ENCODE measurements at regions not wholly inside any gene's neighbourhood (a gene's known extent, or its start where the extent isn't known, plus 50 kb on each side); places are given as distances from the start of the nearest gene placed in this dataset.
"Not testable (repeated sequence)": the region's sequence is repeated elsewhere in the genome, so short reads cannot be mapped to it uniquely, and the experiment has no call there.

DNA sequence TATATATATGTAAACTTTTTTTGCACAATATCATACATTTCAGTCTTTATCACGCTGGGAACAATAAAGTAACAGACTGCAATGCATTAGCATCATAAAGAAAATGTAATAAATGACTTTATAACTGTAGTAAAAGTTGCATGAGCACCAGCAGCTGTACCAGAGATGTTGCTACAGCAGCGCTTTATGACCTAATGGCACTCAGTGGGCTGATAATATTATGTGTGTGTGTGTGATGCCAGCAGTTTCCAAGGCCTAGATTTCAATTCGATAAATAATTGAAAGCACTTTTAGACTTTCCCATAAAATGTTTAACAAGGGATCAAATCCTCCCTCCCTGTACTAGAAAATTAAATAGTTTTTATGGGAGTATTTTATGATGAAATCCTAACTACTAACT lies 367.6 kb upstream of the AGA start:
- no peak for DNase-seq

DNA sequence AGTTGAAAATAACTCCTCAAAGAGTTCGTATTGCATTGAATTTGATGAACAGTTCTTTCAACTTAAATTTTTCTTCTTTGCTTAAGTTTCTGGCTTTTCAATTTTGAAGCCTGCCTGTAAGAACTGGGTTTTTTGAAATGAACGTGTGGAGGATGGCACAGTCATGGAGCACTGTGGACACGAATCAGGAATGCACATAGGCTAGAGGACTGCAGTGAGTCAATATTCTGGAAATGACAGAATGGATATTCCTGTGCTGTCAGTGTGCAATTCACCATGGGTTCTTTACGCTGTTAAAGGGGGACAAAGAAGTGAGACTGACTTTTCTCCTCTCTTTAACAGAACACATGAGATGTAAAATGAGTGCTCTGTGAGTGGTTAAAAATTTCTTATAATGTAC lies 368.0 kb upstream of the AGA start:
- no peak for DNase-seq

DNA sequence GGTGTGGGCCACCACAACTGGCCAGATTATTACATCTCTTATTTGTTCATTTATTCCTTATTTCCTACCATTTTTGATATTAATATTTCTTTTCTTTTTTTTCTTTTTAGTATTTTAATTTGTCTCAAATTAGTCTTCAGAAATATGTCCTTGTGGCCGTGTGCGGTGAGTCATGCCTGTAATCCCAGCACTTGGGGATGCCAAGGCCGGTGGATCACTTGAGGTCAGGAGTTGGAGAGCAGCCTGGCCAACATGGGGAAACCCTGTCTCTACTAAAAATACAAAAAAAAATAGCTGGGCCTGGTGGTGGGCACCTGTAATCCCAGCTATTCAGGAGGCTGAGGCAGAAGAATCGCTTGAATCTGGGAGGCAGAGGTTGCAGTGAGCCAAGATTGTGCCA lies 376.2 kb upstream of the AGA start:
- not testable (repeated sequence) for DNase-seq

DNA sequence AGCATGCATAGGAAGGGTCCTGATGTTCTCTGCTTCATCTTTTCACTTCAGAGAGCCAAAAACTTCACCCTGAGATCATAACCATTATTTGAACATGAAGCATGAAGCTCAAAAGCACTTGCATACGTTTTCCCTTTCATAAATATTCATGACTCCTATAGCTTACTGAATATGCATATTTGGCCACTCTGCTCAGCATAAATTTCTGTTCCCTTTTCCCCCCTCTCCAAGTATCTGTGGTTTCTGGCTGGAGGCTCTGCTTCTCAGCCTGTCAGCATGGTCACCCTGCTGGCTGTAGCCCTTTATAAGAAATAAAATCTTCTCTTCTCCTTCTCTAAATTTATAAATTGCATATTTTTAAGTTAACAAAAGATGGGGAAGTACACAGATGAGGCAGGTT lies 384.7 kb upstream of the AGA start:
- DNase-seq: no peak

DNA sequence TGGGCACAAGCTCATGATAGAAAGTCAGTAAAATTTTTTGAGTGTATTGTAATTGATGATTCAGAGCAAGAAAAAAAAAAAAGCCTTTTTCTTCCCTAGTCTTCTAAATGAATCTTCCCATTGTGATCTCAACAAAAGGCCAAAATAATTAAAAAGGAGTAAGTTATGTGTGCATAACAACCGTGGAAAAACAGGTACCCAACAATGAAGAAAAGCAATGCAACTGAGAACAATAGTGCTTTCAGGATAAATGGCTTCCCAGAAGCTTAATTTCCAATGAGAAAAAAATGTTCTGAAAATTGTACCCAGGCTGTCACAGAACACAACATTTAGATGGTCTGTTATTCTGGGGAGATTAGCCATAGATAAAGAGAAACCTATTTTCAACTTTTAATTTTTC lies 399.0 kb upstream of the AGA start:
- DNase-seq: no peak

DNA sequence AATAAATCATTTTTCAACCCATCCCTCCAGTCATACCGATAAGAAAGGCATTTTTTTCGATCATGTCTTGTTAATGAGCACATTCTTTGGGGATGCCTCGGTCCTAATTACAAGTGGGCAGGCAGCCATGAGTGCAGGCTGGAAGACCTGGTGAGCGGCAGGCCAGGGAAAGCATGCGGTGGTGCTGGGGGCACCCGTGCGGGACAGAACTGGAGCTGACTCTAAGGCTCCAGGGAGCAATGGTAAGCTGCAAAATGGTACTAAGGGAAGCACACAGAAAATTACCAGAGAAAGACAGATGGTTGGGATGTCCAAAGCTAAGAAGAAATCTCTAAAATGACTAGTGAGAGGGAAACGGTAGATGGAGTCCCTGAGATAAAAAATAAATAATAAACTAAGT lies 411.0 kb upstream of the AGA start:
- no peak for DNase-seq

DNA sequence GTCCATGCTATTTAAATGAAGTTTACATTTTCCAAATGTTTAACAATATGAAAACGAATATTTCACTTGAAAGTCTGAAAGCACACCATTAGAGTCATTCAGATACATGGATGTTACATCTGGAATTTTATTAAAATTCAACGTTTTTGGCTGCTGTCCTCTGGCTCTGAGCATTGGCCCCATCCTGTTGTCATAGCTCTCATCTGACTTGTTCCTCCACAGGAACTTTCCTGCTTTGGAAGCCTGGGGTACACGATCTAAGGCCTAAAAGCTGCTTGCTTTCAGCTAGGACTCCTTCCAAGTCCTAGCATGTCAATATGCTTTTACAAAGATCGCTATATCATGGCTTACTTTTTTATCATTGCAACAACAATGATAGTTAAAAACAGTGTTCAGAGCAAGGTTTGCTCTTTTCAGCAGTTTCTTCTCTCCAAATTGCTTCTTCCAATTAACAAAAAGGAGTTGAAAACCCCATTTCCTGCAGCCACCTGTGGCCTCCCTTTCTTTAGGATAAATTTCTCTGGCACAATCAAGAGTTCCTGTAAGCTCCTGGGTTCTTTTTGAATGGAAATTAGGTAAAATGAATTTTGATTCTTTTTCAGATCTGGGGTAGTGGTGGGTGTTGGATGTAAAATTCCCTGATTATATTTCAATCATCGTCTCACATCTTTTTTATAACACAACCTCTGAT lies 413.4 kb upstream of the AGA start:
- no peak for DNase-seq

DNA sequence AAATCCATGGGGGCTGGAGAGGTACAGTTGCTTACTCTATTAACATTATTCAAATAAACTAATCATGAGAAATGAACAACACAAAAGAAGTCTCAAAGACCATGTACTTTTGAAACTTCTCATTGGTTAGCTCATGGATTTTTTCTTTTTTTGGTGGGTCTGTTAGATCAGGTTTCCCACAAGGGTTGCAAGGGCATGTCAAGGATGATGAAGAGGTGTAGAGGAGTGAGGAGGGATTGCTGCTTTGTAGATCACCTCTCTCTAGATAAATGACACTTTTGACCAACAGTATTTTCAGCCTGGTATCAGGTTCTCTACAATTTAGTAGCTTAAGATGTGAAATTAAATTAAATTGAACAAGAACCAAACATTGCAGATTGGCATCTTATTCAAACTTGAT lies 417.9 kb upstream of the AGA start:
- DNase-seq: no peak

DNA sequence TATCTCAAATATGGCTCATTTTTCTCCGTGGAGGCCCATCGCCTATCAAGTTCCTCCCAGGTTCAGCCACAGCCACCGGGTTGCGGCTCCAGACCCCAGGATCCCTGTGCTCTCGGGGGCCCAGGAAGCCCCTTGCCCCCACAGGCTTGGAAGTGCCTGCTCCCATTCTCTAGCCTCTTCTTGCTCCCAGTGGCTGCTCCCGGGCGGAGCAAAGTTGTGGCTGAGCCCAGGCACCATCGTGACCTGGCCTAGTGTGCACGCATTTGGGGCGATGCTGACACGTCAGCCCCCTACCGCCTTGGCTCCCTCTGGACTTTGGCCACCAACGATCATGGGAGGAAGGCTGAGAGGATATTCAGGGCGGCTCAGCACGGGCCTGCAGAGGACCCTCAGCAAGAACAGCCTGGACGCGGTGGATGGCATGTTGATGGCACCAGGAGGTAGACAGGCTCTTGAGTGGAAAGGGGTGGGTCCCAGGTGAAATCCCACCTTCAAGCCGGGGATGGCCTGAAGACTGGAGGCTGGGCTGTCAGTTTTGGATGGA lies 419.4 kb upstream of the AGA start:
- no peak for DNase-seq

DNA sequence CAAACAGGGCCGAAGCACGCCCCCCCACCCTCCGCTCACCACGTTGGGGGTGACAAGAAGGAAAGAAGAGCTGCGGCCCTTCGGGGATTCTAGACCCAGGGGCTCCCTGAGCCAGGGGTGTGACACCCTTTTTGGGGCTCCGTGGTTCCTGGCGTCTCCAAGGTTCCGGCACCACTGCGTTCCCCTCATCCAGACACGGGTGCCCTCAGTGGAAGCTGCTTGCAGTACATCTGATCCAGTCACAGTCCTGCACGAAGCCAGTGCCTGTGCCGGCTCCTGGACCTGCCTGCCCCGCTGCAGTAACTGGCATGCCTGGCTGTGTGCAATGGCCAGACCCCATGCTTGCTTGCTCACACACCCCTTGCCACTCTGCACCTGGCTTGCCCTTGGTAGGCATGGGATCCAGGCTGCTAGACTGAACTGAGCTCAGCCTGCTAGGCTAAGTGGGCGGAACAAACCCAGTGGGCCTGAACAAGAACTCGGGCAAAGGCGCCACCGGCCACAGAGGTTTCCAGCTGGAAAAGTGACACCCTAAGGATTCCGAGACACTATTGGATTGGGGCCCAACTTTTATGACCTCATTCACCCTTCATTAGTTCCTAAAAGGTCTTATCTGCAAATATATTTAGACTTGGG lies 420.4 kb upstream of the AGA start:
- no peak for DNase-seq

DNA sequence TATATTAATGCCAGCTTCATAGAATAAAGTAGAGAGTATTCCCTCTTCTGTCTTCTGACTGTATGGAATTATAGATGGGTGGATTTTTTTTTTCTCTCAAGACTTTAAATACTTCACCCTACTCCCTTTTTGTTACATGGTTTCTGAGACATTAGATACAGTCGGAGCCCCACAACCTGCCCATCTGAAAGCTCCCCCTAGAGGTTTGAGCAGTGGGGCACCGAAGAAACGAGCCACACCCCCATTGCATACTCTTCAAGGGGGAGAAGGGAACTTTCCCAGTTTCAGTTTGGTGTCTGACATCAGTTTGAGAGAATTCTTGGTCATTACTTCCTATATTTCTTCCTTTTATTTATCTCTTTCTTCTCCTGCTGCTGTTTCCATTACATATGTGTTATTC lies 437.6 kb upstream of the AGA start:
- no peak for DNase-seq

DNA sequence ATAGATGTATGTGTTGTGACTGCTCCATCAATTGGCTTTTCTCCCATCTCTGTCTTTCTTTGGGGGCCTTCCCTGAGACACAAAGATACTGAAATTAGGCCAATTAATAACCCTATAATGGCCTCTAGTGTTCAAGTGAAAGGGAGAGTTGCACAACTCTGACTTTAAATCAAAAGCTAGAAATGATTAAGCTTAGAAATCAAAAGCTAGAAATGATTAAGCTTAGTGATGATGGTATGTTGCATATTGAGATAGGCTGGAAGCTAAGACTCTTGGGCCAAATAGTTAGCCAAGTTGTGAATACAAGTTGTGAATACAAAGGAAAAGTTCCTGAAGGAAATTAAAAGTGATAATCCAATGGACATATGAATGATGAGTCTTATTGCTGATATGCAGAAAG lies 452.9 kb upstream of the AGA start:
- no peak for DNase-seq

DNA sequence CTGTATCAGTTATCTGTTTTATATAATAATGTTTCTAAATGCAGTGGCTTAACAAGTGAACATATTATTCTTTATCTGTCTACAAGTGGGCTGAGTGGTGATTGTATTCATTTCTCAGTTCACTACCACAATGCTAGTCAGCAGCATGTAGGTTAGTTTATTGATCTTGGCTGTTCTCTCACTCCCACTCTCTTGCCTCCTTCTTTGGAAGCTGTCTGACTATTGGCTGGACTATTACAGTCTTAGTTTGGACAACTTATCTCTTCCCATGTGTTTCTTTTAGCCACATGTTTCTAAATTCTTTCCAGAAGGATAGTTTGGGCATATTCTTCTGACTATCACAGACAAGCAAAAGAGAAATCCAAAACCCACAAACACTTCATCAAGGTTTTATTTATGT lies 459.5 kb upstream of the AGA start:
- no peak for DNase-seq

DNA sequence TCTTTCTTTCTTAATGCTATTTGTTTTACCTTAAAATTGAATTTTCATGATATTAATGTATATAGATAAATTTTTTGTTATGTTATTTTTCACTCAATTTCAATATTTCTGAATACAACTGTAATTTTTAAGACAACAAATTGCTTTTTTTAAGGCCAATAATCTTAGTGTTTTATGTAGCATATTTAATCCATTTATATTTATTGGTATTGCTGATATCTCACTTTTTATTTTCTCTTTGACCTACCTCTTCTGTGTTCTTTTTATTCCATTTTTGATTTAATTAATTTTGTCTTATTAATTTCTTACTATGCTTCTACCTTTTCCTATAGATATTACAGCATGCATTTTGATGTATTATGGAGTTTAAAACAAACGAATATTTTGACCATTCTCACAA lies 460.1 kb upstream of the AGA start:
- DNase-seq: no peak

DNA sequence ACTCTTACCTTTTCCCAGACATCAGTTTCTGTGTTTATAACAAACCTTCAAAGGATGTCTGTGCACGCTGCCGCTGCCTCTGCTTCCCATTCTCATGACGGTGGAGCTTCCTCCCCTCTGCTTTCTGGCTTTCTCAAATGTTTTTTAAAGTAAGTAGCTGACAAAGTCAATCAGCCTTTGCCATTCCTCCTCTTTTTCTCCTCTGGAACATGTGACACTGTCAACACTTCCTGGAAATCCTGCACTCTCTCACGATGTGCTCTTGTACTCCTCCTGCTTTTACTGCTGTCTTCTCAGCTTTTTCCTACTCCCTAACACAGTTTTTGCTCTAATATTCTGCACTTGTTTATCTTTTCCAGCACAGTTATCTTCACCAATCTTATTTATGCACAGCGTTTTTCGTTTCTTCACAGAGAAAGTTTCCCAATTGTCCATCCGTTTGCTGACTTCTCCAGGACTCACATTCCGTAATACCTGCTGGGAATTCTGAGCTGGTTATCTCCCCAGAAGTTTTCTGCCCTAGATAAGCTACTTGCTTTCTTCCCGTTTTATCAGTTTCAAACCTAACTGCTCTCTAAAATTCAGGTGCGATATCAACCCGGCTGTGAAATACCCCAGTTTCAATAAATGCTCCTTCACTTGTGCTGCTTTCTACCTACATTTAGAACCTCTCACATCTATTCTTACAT lies 465.6 kb upstream of the AGA start:
- DNase-seq: no peak

DNA sequence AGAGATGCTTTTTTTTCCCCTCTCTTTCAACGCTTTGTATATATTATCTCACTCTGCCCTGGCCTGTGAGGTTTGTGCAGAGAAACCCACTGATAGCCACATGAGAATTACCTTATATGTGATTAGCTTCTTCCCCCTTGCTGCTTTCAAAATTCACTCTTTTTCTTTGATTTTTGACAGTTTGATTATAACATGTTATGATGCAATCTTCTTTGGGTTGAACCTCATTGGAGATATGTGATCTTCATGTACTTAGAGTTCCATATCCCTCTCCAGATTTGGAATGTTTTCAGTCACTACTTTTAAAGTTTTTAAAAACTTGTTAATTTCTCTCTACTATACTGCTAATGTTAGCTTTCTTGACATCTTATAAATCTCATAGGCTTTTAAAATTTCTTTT lies 479.5 kb upstream of the AGA start:
- no peak for DNase-seq

DNA sequence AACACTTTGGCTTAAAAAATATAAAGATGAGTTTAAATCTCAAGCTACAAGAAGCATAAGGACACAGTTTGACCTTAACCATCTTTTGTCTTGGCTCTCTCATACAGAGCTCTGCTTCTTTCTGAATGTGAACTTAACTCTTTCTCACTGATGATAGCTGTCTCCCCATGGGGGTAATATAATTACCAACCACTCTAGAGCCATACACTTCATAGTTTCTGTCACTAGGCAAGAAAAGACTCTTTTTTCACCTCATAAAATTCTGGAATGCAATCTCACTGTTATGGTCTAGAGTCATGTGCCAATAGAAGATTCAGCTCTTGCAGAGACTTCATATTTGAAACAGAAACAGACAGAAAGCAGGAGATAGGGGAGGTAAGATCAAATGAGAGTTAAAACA lies 481.7 kb upstream of the AGA start:
- DNase-seq: no peak

DNA sequence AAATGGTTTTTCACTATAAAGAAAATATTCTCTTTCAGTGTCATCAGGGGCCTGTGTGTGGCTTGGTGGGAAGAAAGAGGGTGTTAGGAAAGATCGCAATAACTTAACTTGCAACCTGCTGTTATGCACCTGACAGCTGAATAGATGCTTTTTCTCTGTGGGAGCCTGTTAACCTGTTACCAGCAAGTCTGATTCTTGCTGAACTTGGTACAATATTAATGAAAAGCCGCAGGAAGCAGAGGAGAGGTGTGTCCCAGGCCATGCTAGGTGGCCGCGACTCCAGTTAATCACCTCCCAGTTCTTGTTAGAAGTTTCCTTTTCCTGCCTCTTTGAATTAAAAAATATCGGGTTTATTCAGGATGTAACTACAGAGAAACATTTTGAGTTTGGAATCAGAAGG lies 494.8 kb upstream of the AGA start:
- DNase-seq: no peak

DNA sequence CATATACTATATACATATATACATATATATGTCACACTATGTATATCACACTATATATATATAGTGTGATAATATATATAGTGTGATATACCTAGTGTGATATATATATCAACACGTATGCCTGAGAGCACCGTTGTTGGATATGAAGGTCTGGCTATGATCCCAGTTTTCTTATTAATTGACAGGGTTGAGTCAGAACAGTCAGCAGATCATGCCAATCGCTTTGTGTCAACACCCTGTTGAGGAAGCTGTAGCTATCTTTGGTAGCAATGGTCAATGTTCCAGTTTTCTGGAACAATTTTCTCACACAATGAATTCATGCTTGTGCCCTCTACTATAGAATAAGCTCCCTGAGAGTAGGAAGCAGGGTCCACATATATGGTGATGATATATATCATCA lies 496.0 kb upstream of the AGA start:
- DNase-seq: no peak

DNA sequence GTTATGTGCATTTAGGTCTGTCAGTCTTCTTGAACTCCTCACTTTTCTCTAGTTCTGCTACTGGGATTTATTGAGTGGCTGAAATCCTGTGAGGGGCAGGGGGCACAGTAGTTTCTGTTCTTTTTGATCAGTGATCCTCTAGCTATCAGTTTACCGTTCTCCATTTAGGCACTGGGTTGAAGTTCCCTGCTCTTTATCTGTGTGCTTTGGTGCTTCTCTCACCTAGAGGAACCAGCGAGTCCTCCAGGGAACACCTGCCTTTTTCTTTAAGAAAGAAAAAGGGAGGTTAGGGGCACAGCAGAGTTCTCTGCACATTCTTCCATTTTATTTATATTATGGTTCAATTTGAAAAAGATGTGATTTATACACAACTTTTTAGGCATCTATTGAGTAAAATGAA lies 503.0 kb upstream of the AGA start:
- no peak for DNase-seq

DNA sequence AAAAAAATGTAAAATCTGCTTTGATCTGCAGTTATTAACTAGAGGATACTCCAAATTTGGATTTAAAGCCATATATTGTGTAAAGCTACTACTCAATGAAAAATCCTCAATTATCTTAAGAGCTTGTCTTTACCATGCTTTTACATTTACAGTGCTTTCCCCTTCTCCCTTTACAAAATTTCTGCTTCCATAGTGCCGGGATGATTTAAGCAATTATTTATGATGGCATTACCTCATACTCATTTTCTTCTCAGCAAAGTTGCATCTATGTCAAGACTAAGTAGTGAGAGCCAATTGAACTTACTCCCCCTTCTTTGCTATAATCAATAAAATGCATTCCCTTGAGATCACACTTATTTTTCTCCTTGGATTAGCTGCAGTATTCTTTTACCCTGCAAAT lies 505.4 kb upstream of the AGA start:
- no peak for DNase-seq

DNA sequence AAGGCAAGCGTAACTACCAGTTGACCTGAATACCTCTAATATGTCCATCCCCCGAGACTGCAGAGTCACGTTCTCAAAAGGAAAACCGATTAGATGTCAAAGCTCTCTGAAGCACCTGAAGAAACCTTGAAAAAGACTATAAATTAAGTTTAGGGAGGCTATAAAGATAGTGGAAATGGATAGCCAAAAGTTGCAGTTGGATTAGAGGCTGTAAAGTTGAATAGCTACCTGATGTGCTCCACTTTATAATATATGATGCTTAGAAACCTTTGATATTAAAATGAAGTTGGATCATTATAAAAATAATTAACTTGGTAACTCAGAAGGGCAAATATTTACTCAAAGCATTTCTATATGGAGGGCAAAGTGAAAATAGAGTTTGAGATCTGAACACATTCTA lies 506.6 kb upstream of the AGA start:
- DNase-seq: no peak

DNA sequence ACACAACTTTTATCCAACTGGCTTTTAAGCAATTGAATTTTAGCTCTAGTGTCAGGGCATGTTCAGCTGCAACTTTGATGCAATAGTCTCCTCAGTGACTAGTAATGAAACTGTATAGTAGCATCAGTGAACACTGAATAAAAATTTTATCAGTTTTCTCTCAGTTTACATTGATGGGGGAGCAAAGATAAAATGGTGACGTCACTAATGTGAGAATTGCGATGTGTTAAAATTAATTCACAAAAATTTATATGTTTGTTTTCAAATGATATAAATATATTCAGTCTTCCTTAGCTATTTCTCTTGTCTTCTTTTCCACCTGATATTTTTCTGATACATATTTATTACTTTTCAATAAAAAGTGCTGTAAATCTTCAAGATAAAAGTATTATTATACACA lies 508.8 kb upstream of the AGA start:
- no peak for DNase-seq

DNA sequence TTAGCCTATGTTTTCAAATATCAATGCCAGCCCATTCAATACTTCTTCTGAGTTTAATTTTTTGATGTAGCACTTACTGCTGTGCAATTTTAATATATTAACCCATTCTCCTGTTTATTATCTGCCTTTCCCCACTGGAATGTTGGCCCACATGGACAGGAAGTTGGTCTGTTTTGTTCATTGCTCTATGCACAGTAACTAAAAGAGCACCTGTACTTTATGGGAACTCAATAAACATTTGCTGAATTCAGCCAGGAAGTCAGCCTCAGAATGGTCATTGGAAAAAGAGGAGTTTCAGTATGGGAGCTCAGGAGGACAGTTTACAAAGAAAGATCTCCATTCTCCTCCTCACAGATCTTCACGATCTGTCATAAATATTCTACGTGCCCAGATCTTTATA lies 510.5 kb upstream of the AGA start:
- DNase-seq: no peak
